DMS79 (cell line): ENCODE measurements at regions not wholly inside any gene's neighbourhood (a gene's known extent, or its start where the extent isn't known, plus 50 kb on each side); places are given as distances from the start of the nearest gene placed in this dataset.
"Not testable (repeated sequence)": the region's sequence is repeated elsewhere in the genome, so short reads cannot be mapped to it uniquely, and the experiment has no call there.

Source experiments
- DNase-seq: peaks from one replicate; lab custom pipeline; 2025; lab: John Stamatoyannopoulos, UW

DNA sequence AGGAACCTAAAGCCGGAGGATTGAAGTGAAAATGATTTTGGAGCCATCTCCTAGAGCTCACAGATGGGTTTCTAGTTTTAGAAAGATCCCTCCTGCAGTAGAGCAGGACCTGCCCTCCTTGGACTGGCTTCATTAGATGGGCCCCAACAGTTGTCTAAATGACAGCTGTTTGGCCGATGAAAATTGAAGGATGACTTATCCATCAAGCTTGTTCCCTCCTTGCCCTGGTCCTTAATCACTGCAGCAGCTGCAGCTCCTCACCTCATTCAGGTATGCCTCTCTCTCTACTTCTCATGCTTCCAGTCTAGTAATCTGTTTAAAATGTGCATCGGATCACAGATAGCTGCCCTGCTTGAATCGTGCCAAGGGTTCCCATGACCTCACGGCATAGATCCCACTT is 677.6 kb downstream of the BCL11A start:
- DNase-seq = no peak

DNA sequence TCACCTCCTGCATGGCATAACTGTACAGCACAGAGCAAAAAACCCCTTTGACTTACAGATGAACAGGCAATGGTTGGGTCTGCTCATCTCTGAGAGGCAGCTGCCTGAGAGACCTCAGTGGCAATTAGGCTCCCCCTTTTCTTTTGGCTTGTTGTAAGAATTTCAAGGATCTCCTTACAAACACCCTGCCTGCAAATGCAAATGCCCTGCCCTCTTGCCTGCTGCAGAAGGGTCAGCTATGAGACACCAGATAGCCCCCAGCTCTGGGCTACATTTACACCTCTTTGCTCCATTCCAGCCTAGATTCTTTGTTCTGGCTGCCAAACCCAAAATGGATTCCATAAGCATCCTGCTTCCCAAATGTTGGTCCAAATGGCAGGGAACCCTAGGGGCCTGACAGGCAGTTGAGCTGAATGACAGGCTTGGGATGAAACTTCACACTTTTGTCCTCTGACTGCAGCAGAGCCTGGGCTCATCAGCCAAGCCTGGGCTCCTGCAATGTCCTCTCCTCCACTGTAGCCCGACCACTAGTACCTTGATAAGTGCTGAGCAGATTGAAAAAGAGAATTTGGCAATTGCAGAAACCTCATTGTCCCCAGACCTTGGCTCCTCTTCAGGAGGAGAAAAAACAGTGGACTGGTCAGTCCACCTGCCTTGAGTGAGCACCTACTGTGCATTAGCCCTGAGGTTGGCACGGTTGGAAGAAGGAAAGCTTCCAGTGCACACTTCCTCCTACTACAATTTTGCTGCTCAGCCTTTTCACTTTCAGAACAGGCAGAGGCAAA is 678.3 kb downstream of the BCL11A start:
- DNase-seq = no peak

DNA sequence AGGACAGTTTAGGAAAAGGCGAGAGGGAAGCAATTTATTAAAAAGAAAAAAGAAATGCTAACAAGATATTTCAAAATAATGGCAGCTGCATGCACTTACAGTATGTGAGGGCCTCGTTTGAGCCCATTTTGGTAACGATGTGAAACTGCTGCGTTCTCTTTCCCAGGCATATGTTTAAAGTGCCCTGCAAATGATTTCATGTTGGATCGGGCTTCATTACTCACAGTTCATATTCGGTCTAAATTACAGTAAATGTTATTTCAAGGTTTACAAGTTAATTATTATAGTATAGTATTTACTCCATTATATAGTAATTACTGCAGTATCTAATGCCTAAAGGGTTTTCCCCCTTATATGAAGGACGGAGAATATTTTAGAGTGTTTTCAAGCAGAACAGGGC is 679.1 kb downstream of the BCL11A start:
- no peak for DNase-seq

DNA sequence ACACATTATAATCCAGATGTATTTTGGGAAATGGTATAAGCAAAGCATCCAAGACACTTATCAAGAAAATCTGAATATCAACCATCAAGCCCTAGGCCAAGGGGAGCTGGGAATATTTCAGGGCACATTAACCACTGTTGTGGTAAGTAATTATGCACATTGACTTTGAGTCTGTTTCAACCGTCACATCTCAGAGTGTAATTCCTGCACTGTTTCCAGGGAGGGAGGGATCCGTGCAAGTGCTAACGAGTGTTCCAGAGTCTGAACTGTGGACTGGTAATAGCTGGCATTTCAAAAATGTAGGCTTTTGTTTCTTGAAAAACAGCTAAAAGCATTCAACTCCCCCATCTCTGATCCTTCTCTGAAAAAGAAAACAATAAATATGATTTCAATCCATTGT is 681.6 kb downstream of the BCL11A start:
- DNase-seq = no peak

DNA sequence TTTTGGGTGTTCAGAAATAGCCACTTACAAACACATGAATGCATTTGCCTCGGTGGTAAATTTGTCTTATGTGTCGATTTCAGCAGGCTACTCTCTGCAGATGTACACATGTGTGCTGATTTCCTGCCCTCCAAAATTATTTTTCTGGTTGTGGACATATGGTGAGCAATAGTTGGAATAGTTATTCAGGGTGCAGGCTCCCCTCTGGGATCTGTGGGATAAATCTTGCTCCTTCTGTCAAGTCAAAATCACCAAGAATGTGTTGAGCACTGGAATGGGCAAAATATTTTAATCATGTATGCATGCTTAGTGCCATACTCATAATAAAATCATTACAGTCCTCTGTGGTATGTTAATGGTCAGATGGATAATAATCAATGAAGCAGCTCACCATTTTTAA is 684.5 kb downstream of the BCL11A start:
- no peak for DNase-seq

DNA sequence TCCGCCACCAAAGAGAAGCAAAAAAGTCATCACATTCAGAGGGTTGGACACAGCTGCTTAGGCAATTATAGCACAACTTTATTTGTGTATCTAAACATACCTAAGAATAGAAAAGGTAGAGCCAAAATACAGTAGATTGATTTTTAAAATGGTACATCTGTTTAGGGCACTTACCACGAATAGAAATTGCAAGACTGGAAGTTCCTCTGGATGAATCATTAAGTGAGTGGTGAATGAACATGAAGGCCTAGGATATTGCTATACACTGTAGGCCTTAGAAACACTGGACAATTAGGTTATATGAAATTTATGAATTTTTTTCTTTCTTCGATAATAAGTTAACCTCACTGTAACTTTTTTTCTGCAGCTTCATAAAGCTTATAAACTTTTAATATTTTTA is 687.0 kb downstream of the BCL11A start:
- DNase-seq = no peak

DNA sequence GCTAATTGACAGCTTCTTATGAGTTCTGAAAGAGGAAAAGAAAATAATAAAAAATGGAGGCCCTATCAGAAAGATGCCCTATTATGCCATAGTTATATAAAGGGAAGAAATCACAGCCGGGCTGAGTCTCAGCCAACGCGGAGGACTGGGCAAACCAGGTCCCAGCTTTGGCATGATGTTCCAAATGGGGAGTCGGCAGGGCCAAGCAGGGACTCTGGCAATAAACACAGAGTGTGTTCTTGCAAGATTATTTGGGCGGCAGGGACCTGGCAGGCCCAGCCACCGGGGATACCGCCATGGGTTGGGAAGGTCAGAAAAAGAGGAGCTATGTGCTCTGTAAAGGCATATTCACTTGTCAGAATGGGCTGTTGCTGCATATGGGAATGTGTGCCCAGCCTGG is 694.9 kb downstream of the BCL11A start:
- DNase-seq = no peak

DNA sequence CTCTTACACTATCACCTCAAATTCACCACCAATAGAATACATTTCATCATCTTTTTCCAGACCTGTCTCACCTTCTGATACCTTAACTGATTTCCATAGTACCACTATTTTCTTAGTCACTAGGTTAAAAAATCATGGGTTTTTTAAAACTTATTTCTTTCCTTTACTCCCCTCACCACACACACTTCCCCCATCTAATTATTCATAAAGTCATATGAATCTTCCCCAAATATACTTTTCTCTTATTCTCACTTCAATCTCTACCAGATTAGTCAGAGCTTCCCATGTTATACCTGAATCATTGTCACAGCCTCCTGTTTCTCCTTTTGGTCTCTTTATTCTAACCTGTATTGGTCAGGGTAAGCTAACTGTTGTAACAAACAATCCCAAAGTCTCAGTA is 696.3 kb downstream of the BCL11A start:
- DNase-seq = no peak

DNA sequence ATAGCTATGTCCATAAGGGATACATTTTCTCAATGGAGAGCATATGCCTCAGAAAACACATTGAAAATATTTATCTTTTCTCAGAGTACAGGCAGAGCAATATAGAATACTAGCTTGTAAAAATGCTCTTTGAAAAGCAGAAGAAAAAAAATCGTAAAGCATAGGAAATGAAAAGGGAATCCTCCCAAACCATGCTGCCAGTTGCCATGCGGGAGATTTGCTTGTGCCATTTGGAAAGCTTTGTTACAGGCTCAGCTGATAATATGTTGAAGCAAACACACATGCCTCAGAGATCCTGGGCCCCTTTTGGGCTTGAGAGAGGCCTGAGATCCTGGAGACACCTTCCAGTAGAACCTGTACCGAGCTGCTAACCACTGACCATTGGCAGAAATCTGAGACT is 697.1 kb downstream of the BCL11A start:
- DNase-seq = no peak

DNA sequence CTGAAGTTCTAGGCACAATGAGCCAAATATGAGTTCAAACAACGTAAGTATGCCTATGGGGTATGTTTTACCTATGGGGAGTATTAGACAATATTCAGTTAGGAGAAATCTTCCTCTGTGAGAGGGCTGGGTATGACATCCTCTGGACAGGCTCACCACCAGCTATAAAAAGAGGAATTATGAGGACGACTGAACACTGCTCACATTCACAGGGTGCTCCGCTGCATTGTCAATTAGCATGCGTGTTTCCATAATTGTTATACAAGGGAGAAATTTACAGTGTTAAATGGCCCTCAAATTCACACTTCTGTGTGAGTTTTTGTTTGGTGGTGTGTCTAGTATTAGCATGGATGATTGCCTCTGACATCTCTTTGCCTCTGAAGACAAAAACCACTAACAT is 700.4 kb downstream of the BCL11A start:
- no peak for DNase-seq

DNA sequence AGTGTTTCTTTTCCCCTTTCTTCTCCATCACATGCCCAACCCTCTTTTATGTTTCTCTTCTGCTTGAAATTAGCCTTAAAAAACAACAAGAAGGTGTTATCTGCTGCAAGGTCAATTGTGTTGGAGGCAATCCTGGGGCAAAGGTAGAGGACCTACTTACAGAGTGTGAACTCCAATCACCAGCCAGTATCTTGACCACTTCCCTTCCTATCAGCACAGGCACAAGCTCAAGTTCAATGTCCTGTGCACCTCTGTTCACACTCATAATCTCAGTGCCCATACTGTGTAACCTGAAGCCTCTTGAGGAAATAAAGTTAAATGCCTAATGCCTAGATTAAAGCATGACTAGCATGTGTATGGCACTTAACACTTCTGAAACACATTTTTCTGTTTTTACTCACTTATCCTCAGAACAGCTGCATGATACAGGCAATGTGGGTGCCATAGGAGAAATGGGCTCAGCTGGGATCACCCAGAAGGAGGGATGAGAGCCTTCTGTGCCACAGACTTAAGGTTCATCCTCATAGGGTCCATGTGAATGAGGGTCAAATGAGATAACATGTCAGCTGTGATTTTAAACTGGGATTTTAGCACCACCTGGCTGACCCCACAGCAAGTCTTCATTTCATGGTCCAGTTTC is 701.5 kb downstream of the BCL11A start:
- DNase-seq = no peak

DNA sequence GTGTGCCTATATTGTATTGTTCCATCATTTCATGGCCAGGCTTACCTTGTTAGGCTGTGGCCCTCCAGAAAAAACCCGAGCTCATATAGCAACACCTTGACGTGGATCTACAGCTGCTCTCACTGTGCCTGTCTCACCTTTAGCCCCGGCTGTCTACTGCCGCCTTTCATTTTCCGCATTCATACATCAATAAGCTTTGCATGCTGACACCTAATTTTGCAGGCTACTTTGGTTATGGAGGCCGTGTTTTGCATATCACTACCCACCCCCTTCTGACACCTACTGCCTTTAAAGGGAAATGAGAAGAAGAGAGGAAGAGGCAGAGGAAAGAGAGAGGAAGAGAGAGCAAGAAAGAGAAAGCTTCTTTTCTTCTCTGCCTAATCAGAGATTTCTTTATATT is 702.9 kb downstream of the BCL11A start:
- no peak for DNase-seq

DNA sequence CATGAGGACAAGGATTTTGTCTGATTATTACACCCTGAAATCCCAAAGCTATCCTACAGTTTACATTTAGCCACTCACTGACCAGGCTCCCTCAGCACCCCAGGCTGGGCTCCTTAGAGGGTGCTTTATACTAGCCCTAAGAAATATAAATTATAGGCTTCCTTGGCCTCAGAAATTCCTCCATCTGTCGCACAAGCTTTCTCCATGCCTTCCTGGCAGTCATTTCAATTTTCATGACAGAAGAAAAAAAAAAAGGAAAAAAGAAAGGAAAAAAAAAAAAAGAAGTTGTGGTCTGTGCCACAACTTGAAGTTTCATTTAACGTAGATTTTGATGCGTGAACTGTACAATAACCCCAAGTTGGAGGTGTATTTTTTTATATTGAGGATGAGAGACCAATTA is 719.5 kb downstream of the BCL11A start:
- DNase-seq = no peak

DNA sequence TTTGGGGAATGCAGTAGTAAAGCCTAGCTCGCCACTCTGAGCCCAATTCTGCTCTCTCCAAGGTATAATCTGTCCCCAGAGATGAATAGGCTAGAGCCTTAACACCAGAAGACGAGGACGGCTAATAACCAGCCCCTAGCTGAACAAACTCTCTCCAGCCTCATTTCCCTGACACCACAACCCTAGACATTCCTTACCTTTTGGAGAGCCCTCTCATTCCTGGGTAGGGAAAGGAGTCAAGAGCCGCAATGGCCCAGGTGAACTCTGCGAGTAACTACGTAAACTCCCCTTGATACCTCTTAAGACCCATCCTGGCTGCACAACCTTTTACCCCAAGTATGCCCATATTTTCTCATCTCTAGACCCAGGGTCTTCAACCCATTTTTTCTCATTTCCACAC is 722.9 kb downstream of the BCL11A start:
- DNase-seq = no peak

DNA sequence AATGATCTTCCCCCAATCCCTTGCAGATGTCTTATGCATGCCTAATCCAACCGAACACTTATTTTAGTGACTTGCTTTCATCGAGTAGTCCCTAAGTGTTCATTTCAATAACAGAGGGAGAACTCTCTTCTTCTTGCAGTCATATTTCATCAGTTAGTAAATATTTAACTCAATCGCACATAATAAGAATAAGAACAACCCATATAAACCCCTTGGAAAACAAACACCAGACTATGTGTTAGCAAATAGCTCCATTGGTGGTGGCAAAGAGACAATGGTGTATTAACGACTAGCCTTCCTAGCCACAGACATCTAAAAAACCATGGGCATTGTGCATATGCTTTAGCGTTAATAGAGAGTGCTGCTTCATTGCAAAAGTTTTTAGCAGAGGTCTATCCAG is 725.8 kb downstream of the BCL11A start:
- DNase-seq = no peak

DNA sequence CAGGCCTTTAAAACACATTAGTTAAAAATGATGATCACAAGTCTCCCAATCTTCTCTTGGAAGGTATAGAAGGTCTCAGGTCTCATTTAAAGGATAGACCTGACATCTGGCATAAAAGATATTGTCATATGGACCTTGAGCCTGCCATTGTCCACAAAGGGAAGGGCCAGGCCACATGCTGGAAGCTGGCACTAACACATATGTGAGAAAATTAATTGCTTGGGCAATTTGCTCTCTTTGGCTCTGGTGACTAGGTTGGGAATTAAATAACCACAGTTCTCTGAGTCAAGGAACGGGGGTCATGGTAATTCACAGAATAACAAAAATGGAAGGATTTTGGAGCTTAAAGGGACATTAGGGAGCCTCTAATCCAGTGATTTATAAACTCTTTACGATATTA is 727.3 kb downstream of the BCL11A start:
- no peak for DNase-seq

DNA sequence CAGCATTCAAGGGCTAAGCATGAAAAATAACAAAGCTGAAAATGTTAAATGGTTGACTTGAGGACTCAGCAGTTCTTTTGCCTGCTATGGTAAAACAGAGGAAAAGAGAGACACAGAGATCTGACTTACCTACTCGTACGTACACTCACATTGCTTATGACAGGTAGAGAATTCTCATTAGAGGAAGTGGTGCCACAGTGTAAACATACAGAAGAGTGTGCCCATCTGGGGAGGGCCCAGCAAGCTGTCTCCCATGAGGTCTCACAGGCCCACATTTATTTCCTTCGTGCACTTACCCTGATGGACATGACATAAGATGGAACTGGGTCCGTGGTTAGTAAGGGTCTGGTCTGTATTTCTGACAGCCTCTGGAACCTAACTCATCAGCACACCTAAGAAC is 729.1 kb downstream of the BCL11A start:
- DNase-seq = no peak

DNA sequence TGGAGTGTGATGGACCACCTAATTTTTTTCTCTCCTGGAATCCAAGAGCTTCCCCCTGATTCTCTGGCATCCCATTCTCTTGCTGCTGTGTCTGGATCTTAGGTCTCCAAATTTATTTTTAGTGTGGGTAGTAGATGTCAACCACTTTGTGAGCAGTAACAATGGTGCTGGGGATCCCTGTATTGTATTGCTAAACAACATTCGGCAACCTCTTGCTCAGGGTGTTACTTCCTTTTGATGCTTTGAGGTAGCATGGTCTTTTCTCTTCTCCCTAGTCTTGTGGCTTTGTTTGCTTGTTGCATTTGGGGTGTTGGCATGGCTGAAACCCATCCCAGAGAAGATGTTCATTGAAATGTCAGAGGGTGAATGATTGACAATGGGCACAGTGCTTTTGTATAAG is 737.4 kb downstream of the BCL11A start:
- DNase-seq = no peak

DNA sequence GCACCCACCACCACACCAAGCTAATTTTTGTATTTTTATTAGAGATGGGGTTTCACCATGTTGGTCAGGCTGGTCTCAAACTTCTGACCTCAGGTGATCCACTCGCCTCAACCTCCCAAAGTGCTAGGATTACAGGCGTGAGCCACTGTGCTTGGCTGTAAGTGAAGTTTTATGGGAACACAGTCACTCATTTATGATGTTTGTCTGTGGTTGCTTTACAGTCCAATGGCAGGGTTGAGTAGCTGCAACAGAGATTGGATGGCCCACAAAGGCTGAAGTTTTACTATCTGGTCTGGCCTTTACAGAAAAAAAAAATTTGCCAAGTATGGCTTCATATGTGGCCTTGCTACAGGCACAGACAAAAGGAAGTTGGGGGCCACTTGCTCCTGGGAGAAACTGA is 743.2 kb downstream of the BCL11A start:
- DNase-seq = not testable (repeated sequence)

DNA sequence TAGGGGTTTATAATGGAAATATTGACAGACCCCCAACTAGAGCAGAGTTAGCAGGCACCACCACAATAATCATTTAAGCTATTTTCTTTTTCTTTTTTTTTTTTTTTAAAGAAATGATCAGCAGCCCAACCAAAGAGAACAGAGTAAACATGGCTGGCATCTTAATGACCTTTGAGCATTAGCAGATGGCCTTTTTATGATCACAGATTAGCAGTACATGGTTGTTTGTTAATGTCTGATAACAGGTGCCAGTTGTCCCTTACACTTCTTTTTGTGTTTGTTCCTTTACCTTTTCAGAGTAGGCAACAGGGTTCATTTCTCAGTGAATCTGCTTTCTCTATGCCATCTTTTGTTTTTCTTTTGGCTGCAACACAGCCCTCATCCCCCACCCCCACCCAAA is 747.0 kb downstream of the BCL11A start:
- no peak for DNase-seq

DNA sequence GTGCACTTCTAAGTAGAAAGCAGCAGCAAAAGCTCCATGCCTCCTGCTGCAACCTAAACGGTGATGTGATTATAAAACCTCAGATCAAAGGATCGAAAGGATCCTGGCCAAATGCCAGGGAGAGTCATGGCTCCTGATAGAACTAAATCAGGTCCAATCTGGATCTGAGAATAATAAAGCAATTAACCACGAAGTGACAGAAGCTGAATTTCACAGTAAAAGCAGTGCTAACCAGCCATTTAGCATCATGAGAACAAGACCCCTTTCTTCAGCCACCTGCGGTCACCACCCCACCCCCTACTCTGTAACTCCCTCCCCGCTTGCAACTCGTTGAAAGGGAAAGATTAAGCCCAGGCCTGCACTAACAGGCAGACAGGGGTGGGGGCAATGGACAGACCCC is 748.7 kb downstream of the BCL11A start:
- no peak for DNase-seq

DNA sequence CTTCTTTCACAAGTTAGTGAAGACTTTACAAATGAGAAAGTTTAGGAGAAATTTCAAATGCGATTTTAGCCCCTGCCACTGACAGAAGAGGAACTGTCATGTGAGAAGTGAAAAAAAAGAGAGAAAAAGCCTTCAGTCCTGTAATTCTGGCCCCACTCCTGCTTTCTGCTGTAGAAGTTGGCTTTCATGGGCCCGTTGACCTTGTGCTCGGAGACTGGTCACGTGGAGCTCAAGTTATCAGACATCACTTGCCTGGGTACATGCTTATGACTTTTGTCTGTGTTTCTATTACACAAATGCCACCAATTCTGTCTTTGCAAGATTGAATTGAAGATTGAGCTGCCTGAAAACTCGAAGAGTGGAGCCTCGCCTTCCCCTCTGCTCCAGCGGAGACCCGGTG is 749.9 kb downstream of the BCL11A start:
- DNase-seq = no peak

DNA sequence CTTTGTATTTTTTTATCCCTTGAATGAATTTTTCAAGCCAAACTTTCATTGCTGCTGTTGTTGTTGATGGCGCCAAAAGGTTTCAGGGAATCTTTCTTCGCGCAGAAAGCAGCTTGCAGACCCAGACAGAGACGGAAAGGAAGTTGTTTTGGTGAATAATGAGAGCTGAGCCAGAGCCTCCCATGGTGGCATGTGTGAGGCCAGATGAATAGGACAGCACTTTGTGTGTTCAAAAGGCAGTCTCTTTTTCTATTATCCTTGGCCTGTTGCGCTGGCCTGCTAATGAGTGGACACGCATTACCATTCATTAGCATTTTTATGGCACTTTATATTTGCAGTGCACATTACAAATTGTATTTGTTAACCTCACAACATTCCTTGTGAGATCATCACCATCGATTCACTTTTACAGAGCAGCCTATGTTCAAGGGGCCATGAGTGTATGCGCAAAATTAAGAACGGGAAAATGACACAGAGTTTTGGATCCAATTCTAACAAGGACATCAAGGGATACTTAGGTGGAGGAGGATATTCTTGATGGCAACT is 754.7 kb downstream of the BCL11A start:
- DNase-seq = no peak
